ENCODE measurements at regions not wholly inside any gene's neighbourhood (a gene's known extent, or its start where the extent isn't known, plus 50 kb on each side); places are given as distances from the start of the nearest gene placed in this dataset.

- Mint-ChIP-seq H3K4me1 (ENCODE audit: low read depth, unreplicated experiment) (no peaks in the 10 kb centered on the region), H3K27ac (ENCODE audit: unreplicated experiment) (no peak overlapping the region), H3K36me3 (ENCODE audit: low read depth, unreplicated experiment) (no peaks in the 10 kb centered on the region), H3K4me3 (ENCODE audit: unreplicated experiment) (no peak overlapping the region), H3K9me3 (ENCODE audit: unreplicated experiment) (no peaks in the 10 kb centered on the region), H3K27me3 (ENCODE audit: low read depth, unreplicated experiment) (no peaks in the 10 kb centered on the region)
- no peak overlapping the region for H3K27ac ChIP-seq (ENCODE audit: low read depth, low read length)
- no peaks in the 10 kb centered on the region for H3K9me3 ChIP-seq (ENCODE audit: insufficient read depth, low read depth, low read length)
- no peak overlapping the region for H3K9ac ChIP-seq (ENCODE audit: low read length)
- no peaks in the 10 kb centered on the region for H3K79me2 ChIP-seq (ENCODE audit: insufficient read depth, low read length)
- no peak for FAIRE-seq
- no peaks in the 10 kb centered on the region for H3K36me3 ChIP-seq (ENCODE audit: insufficient read depth, low read length)
- no peak overlapping the region for H3K4me2 ChIP-seq (ENCODE audit: low read length)
- no peak for DNase-seq (ENCODE audit: low read depth)
- H2AFZ ChIP-seq (ENCODE audit: low read depth, low read length) = no peak overlapping the region
- H3K27me3 ChIP-seq (ENCODE audit: insufficient read depth, low read length) = no peaks in the 10 kb centered on the region
- no peak overlapping the region for H3K4me3 ChIP-seq (ENCODE audit: insufficient read depth, low read depth, low read length)
- no peaks in the 10 kb centered on the region for H3K4me1 ChIP-seq (ENCODE audit: insufficient read depth, low read length)
- no peaks in the 10 kb centered on the region for H4K20me1 ChIP-seq (ENCODE audit: insufficient read depth, low read length)
- no peak for TF ChIP-seq EZH2 (IDR thresholded peaks at IDR 0.05; ENCODE audit: insufficient read depth, low read length)
- TF ChIP-seq CTCF (IDR thresholded peaks at IDR 0.05; ENCODE audit: insufficient read depth, low read depth, low read length) = no peak
Observed at GRCh38 chr21:14833666-14834351, 231.0 kb downstream of the NRIP1 start.

- no peaks in the 10 kb centered on the region for H3K36me3 Mint-ChIP-seq (ENCODE audit: low read depth, unreplicated experiment)
- H3K27me3 Mint-ChIP-seq (ENCODE audit: low read depth, unreplicated experiment) = no peaks in the 10 kb centered on the region
- H3K79me2 ChIP-seq (ENCODE audit: insufficient read depth, low read length) = no peaks in the 10 kb centered on the region
- no peaks in the 10 kb centered on the region for H3K4me1 ChIP-seq (ENCODE audit: insufficient read depth, low read length)
- H3K4me1 Mint-ChIP-seq (ENCODE audit: low read depth, unreplicated experiment) = no peaks in the 10 kb centered on the region
- H3K4me3 Mint-ChIP-seq (ENCODE audit: unreplicated experiment) = no peak overlapping the region
- H3K9me3 ChIP-seq (ENCODE audit: insufficient read depth, low read depth, low read length) = no peaks in the 10 kb centered on the region
- no peak overlapping the region for H2AFZ ChIP-seq (ENCODE audit: low read depth, low read length)
- TF ChIP-seq CTCF (IDR thresholded peaks at IDR 0.05; ENCODE audit: insufficient read depth, low read depth, low read length) (no peak), EZH2 (IDR thresholded peaks at IDR 0.05; ENCODE audit: insufficient read depth, low read length) (no peak)
- DNase-seq (ENCODE audit: low read depth) (no peak), FAIRE-seq (no peak)
- H3K4me2 ChIP-seq (ENCODE audit: low read length) = no peak overlapping the region
- H3K9ac ChIP-seq (ENCODE audit: low read length) = no peak overlapping the region
- no peak overlapping the region for H3K27ac ChIP-seq (ENCODE audit: low read depth, low read length)
- H3K4me3 ChIP-seq (ENCODE audit: insufficient read depth, low read depth, low read length) = no peak overlapping the region
- H3K27me3 ChIP-seq (ENCODE audit: insufficient read depth, low read length) = no peaks in the 10 kb centered on the region
- no peak overlapping the region for H3K27ac Mint-ChIP-seq (ENCODE audit: unreplicated experiment)
- no peaks in the 10 kb centered on the region for H4K20me1 ChIP-seq (ENCODE audit: insufficient read depth, low read length)
- H3K9me3 Mint-ChIP-seq (ENCODE audit: unreplicated experiment) = no peaks in the 10 kb centered on the region
- H3K36me3 ChIP-seq (ENCODE audit: insufficient read depth, low read length) = no peaks in the 10 kb centered on the region
Observed at GRCh38 chr21:14833241-14833640, 231.6 kb downstream of the NRIP1 start.

DNA sequence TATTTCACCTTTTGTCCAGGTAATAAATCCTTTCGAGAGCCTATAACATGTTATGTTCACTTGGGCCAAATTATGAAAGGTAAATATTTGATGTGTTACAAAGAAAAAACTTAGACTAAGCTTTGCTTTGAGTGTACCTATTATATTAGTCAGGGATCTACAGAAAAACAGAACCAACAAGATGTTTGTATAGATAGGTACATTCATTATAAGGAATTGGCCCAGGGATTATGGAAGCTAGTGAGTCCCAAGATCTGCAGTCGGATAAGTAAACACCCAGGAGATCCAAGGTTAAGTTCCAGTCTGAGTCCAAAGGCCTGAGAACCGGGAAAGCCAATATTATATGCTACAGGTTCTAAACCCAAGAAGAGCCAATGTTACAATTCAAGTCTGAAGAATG is 234.5 kb downstream of the NRIP1 start:
- H3K36me3 ChIP-seq (ENCODE audit: insufficient read depth, low read length) = no peaks in the 10 kb centered on the region

More for the DNA sequence above, 234.5 kb downstream of the NRIP1 start:
- Histone ChIP-seq H3K27me3 (ENCODE audit: insufficient read depth, low read length) (no peaks in the 10 kb centered on the region), H3K4me1 (ENCODE audit: insufficient read depth, low read length) (no peaks in the 10 kb centered on the region), H3K4me3 (ENCODE audit: insufficient read depth, low read depth, low read length) (no peak overlapping the region), H2AFZ (ENCODE audit: low read depth, low read length) (no peak overlapping the region), H3K9me3 (ENCODE audit: insufficient read depth, low read depth, low read length) (no peaks in the 10 kb centered on the region), H3K4me2 (ENCODE audit: low read length) (no peak overlapping the region), H3K27ac (ENCODE audit: low read depth, low read length) (no peak overlapping the region), H4K20me1 (ENCODE audit: insufficient read depth, low read length) (no peaks in the 10 kb centered on the region), H3K79me2 (ENCODE audit: insufficient read depth, low read length) (no peaks in the 10 kb centered on the region), H3K9ac (ENCODE audit: low read length) (no peak overlapping the region)
- Mint-ChIP-seq H3K4me3 (ENCODE audit: unreplicated experiment) (no peak overlapping the region), H3K9me3 (ENCODE audit: unreplicated experiment) (no peaks in the 10 kb centered on the region), H3K27ac (ENCODE audit: unreplicated experiment) (no peak overlapping the region), H3K27me3 (ENCODE audit: low read depth, unreplicated experiment) (no peaks in the 10 kb centered on the region), H3K4me1 (ENCODE audit: low read depth, unreplicated experiment) (no peaks in the 10 kb centered on the region), H3K36me3 (ENCODE audit: low read depth, unreplicated experiment) (no peaks in the 10 kb centered on the region)
- DNase-seq (ENCODE audit: low read depth) (no peak), FAIRE-seq (no peak)
- TF ChIP-seq EZH2 (IDR thresholded peaks at IDR 0.05; ENCODE audit: insufficient read depth, low read length) (no peak), CTCF (IDR thresholded peaks at IDR 0.05; ENCODE audit: insufficient read depth, low read depth, low read length) (no peak)

All from astrocyte (in vitro differentiated cells and primary cell).